H1 (cell line): ENCODE measurements at regions not wholly inside any gene's neighbourhood (a gene's known extent, or its start where the extent isn't known, plus 50 kb on each side); places are given as distances from the start of the nearest gene placed in this dataset.

ENCODE experiments used
- ASH2L ChIP-seq: fragments of 200-600, 300-600 bp; sonication (generic); IDR thresholded peaks from one replicate; pipeline ENCODE4 v1.7.1; 2017; ENCODE audit warnings: low read length
- CHD2 ChIP-seq: IDR thresholded peaks from 2 replicates; pipeline ENCODE4 v1.6.1; 2012; ENCODE audit warnings: low read length, improper control_type of control experiment
- CHD7 ChIP-seq: fragments of 300-600 bp; sonication (generic); IDR thresholded peaks from 2 replicates; pipeline ENCODE4 v1.7.1; 2012; ENCODE audit warnings: low read length, moderate library complexity, mild to moderate bottlenecking, inconsistent platforms; ENCODE audit not compliant: insufficient replicate concordance
- EGR1 ChIP-seq: IDR thresholded peaks from 2 replicates; pipeline ENCODE4 v1.6.1; 2011; ENCODE audit warnings: low read depth, low read length, borderline replicate concordance
- EZH2 ChIP-seq: fragments of 200-600 bp; sonication (generic); IDR thresholded peaks from 2 replicates; pipeline ENCODE4 v1.7.1; 2012; ENCODE audit warnings: low read depth, mild to moderate bottlenecking, moderate library complexity, low read length, inconsistent platforms; ENCODE audit not compliant: severe bottlenecking
- KDM4A ChIP-seq: IDR thresholded peaks from one replicate; pipeline ENCODE4 v1.7.1; 2012; ENCODE audit warnings: low read depth, mild to moderate bottlenecking, moderate library complexity, low read length, inconsistent platforms; ENCODE audit not compliant: severe bottlenecking
- MAFK ChIP-seq: IDR thresholded peaks from 2 replicates; pipeline ENCODE4 v1.6.1; 2012; ENCODE audit warnings: low read depth, mild to moderate bottlenecking, improper control_type of control experiment, low read length
- NANOG ChIP-seq: IDR thresholded peaks from 2 replicates; pipeline ENCODE4 v1.6.1; 2011; ENCODE audit warnings: low read length, low read depth, mild to moderate bottlenecking, inconsistent platforms; ENCODE audit not compliant: insufficient read depth, poor library complexity, severe bottlenecking
- RXRA ChIP-seq: IDR thresholded peaks from 2 replicates; pipeline ENCODE4 v1.6.1; 2011; ENCODE audit warnings: low read depth, mild to moderate bottlenecking, low read length, moderate library complexity; ENCODE audit not compliant: insufficient read depth
- SIX5 ChIP-seq: IDR thresholded peaks from 2 replicates; pipeline ENCODE4 v1.6.1; 2011; ENCODE audit warnings: mild to moderate bottlenecking, low read depth, low read length
- TBP ChIP-seq: IDR thresholded peaks from 2 replicates; pipeline ENCODE4 v1.6.1; 2011; ENCODE audit warnings: low read depth, low read length, improper control_type of control experiment
- TEAD4 ChIP-seq: IDR thresholded peaks from 2 replicates; pipeline ENCODE4 v1.6.1; 2012; ENCODE audit warnings: low read depth, low read length, inconsistent platforms, mixed read lengths

GRCh38 chrX:120742946-120743665, 113.3 kb upstream of the C1GALT1C1 start (continued):
- no peak for TF ChIP-seq CHD7
- no peak for TF ChIP-seq TBP
- TF ChIP-seq NANOG: no peak
- TF ChIP-seq RXRA: no peak
- TF ChIP-seq EZH2: no peak
- no peak for TF ChIP-seq ASH2L
- no peak for TF ChIP-seq EGR1
- TF ChIP-seq CHD2: no peak
- TF ChIP-seq TEAD4: no peak
- no peak for TF ChIP-seq KDM4A
- TF ChIP-seq MAFK: no peak
- TF ChIP-seq SIX5: no peak
